ENCODE measurements at regions not wholly inside any gene's neighbourhood (a gene's known extent, or its start where the extent isn't known, plus 50 kb on each side); places are given as distances from the start of the nearest gene placed in this dataset.
A peak's percentile ranks its signal among the peaks of the same experiment; 100 is the strongest.

DNA sequence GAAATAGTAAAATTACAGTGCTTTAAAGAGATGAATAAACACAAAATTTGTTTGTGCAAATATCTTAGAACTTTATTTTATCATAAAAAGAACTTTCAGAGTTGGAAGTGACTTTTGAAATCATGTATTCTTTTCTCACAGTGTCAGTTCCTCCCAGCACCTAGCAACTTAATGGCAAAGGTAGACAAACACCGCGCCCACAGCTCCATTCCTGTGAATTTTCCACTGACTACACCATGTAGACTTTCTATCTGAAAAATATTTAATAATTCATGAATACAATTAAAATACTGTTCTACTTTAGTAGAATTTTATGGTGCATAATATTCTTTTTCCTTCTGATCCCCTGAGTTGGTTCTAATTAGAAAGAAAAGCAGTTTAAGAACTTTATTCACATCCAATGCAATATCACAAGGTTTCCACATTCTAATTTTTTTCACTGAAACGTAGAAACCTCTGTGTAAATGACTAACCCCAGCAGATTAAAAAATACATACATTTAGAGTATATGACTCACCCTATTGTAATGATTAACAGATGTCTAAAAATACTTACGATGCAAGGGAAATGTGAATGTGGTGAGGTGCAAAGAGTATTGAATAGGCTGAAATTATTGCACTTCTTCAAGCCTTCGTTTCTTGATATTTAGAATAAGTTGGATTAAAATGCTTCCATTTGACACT is 218.2 kb upstream of the CCDC179 start:
- no peaks in the 10 kb centered on the region for H3K36me3 Mint-ChIP-seq (ENCODE audit: low read depth, unreplicated experiment)
- H3K27me3 ChIP-seq (ENCODE audit: insufficient read depth, low read length), result no peaks in the 10 kb centered on the region
- H3K4me1 ChIP-seq (ENCODE audit: insufficient read depth, low read length), result no peaks in the 10 kb centered on the region
- H3K27me3 Mint-ChIP-seq (ENCODE audit: low read depth, unreplicated experiment), result no peaks in the 10 kb centered on the region
- H3K4me3 Mint-ChIP-seq (ENCODE audit: unreplicated experiment), result no peak overlapping the region
- no peak for TF ChIP-seq EZH2 (IDR thresholded peaks at IDR 0.05; ENCODE audit: insufficient read depth, low read length)
- TF ChIP-seq, protein P1, sequence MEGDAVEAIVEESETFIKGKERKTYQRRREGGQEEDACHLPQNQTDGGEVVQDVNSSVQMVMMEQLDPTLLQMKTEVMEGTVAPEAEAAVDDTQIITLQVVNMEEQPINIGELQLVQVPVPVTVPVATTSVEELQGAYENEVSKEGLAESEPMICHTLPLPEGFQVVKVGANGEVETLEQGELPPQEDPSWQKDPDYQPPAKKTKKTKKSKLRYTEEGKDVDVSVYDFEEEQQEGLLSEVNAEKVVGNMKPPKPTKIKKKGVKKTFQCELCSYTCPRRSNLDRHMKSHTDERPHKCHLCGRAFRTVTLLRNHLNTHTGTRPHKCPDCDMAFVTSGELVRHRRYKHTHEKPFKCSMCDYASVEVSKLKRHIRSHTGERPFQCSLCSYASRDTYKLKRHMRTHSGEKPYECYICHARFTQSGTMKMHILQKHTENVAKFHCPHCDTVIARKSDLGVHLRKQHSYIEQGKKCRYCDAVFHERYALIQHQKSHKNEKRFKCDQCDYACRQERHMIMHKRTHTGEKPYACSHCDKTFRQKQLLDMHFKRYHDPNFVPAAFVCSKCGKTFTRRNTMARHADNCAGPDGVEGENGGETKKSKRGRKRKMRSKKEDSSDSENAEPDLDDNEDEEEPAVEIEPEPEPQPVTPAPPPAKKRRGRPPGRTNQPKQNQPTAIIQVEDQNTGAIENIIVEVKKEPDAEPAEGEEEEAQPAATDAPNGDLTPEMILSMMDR (IDR thresholded peaks at IDR 0.05; ENCODE audit: insufficient read depth, low read depth, low read length), result no peak
- no peak overlapping the region for H3K27ac Mint-ChIP-seq (ENCODE audit: unreplicated experiment)
- H3K4me3 ChIP-seq (ENCODE audit: insufficient read depth, low read depth, low read length), result no peak overlapping the region
- H3K36me3 ChIP-seq (ENCODE audit: insufficient read depth, low read length), result no peaks in the 10 kb centered on the region
- no peaks in the 10 kb centered on the region for H3K9me3 ChIP-seq (ENCODE audit: insufficient read depth, low read depth, low read length)
- peak overlapping the region; percentile 53 for H3K27ac ChIP-seq (ENCODE audit: low read depth, low read length)
- DNase-seq (ENCODE audit: low read depth) (peak; percentile 63), FAIRE-seq (no peak)
- H4K20me1 ChIP-seq (ENCODE audit: insufficient read depth, low read length), result no peaks in the 10 kb centered on the region
- H3K9ac ChIP-seq (ENCODE audit: low read length), result peak overlapping the region; percentile 33
- H3K4me1 Mint-ChIP-seq (ENCODE audit: low read depth, unreplicated experiment), result peaks cover 21% of the 10 kb centered on the region
- no peak overlapping the region for H2AFZ ChIP-seq (ENCODE audit: low read depth, low read length)
- H3K79me2 ChIP-seq (ENCODE audit: insufficient read depth, low read length), result no peaks in the 10 kb centered on the region
- H3K9me3 Mint-ChIP-seq (ENCODE audit: unreplicated experiment), result no peaks in the 10 kb centered on the region
- H3K4me2 ChIP-seq (ENCODE audit: low read length), result peak overlapping the region; percentile 69

DNA sequence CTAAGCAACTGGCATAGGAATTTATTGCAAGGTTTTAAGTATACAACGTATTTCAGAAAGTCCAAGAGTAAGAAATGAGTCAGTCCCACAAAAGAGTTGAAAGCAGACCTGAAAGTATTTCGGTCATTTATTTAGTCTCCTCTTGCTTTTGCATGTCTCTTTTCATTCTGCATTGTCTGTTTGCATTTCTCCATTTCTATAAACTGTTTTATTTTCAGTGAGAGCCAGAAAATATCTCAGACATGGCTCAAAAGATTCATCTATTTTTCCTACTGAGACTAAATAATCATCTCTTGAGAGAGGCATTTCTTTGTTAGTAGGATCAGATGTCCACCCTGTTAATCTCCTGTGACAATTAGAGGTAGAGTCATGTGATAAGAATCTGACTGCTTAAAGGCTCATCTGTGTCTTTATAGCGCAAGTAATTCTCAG is 219.1 kb upstream of the CCDC179 start:
- Histone ChIP-seq H4K20me1 (ENCODE audit: insufficient read depth, low read length) (no peaks in the 10 kb centered on the region), H3K9ac (ENCODE audit: low read length) (peak overlapping the region; percentile 33), H3K36me3 (ENCODE audit: insufficient read depth, low read length) (no peaks in the 10 kb centered on the region), H3K4me1 (ENCODE audit: insufficient read depth, low read length) (no peaks in the 10 kb centered on the region), H3K27ac (ENCODE audit: low read depth, low read length) (peak overlapping the region; percentile 53), H3K4me2 (ENCODE audit: low read length) (peak overlapping the region; percentile 69), H3K27me3 (ENCODE audit: insufficient read depth, low read length) (no peaks in the 10 kb centered on the region), H3K79me2 (ENCODE audit: insufficient read depth, low read length) (no peaks in the 10 kb centered on the region), H3K4me3 (ENCODE audit: insufficient read depth, low read depth, low read length) (no peak overlapping the region), H3K9me3 (ENCODE audit: insufficient read depth, low read depth, low read length) (no peaks in the 10 kb centered on the region), H2AFZ (ENCODE audit: low read depth, low read length) (no peak overlapping the region)
- Mint-ChIP-seq H3K4me1 (ENCODE audit: low read depth, unreplicated experiment) (peaks cover 21% of the 10 kb centered on the region), H3K27ac (ENCODE audit: unreplicated experiment) (no peak overlapping the region), H3K9me3 (ENCODE audit: unreplicated experiment) (no peaks in the 10 kb centered on the region), H3K36me3 (ENCODE audit: low read depth, unreplicated experiment) (no peaks in the 10 kb centered on the region), H3K4me3 (ENCODE audit: unreplicated experiment) (no peak overlapping the region), H3K27me3 (ENCODE audit: low read depth, unreplicated experiment) (no peaks in the 10 kb centered on the region)
- FAIRE-seq (no peak), DNase-seq (ENCODE audit: low read depth) (peak; percentile 61)
- TF ChIP-seq, protein P1 (IDR thresholded peaks at IDR 0.05; ENCODE audit: insufficient read depth, low read depth, low read length), result no peak
- no peak for TF ChIP-seq EZH2 (IDR thresholded peaks at IDR 0.05; ENCODE audit: insufficient read depth, low read length)

DNA sequence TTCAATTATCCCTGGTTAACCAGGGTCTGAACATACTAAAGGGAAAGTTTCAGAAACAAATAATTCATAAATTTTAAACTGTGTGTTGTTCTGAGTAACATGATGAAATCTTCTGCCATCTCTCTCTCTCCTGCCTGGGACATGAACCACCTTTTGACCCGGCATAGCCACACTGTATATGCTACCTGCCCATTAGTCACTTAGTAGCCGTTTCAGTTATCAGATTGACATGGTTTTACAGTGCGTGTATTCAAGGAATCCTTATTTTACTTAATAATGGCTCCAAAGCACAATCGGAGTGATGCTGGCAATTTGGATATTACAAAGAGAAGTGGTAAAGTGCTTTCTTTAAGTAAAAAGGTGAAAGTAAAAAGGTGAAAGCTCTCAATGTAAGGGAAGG is 227.1 kb upstream of the CCDC179 start:
- Histone ChIP-seq H2AFZ (ENCODE audit: low read depth, low read length) (no peak overlapping the region), H3K4me3 (ENCODE audit: insufficient read depth, low read depth, low read length) (no peak overlapping the region), H3K4me2 (ENCODE audit: low read length) (no peak overlapping the region), H3K27me3 (ENCODE audit: insufficient read depth, low read length) (no peaks in the 10 kb centered on the region), H3K9ac (ENCODE audit: low read length) (no peak overlapping the region), H3K79me2 (ENCODE audit: insufficient read depth, low read length) (no peaks in the 10 kb centered on the region), H3K36me3 (ENCODE audit: insufficient read depth, low read length) (no peaks in the 10 kb centered on the region), H3K4me1 (ENCODE audit: insufficient read depth, low read length) (no peaks in the 10 kb centered on the region), H3K9me3 (ENCODE audit: insufficient read depth, low read depth, low read length) (no peaks in the 10 kb centered on the region), H4K20me1 (ENCODE audit: insufficient read depth, low read length) (no peaks in the 10 kb centered on the region), H3K27ac (ENCODE audit: low read depth, low read length) (no peak overlapping the region)
- DNase-seq (ENCODE audit: low read depth) (no peak), FAIRE-seq (no peak)
- Mint-ChIP-seq H3K36me3 (ENCODE audit: low read depth, unreplicated experiment) (no peaks in the 10 kb centered on the region), H3K4me1 (ENCODE audit: low read depth, unreplicated experiment) (no peaks in the 10 kb centered on the region), H3K4me3 (ENCODE audit: unreplicated experiment) (no peak overlapping the region), H3K9me3 (ENCODE audit: unreplicated experiment) (no peaks in the 10 kb centered on the region), H3K27me3 (ENCODE audit: low read depth, unreplicated experiment) (no peaks in the 10 kb centered on the region), H3K27ac (ENCODE audit: unreplicated experiment) (no peak overlapping the region)
- no peak for TF ChIP-seq EZH2 (IDR thresholded peaks at IDR 0.05; ENCODE audit: insufficient read depth, low read length)
- TF ChIP-seq, protein P1 (IDR thresholded peaks at IDR 0.05; ENCODE audit: insufficient read depth, low read depth, low read length), result no peak
